ENCODE measurements at regions not wholly inside any gene's neighbourhood (a gene's known extent, or its start where the extent isn't known, plus 50 kb on each side); places are given as distances from the start of the nearest gene placed in this dataset.

DNA sequence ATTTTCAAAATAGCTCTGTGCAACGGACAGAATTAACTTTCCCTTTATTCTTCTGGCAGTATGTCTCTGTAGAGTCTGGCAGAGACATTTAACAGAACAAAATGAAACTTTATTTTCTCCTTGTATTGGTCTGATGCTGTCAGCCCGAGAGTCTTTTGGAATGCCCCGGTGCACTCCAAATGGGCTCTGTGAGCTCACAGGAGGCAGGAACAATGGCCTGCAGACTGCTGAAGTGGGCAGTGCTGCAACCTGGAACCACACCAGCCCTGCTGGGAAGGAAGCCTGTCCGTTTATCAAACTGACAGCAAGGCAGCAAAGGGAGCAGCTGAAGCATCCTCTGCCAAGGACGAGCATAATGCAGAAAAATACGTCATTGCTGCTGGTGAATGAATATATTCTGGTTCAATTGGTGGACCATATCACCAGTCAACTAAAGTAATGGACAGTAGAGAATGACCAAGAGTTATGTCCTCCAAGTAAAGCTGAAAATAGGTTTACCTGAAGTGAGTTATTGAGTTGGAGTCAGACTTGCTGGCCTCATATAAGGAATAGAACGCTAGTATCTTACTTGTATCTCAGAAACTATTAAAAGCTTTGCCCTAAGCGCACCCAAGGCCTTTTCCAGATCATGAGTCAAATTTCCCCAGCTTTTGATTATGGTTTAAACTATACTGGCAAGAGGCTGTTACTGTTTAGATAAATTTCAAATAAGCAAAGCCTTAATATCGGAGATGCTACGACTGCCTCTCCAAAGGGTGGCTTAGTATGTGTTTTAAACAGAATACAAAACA lies 207.6 kb upstream of the TANK start:
- peak; percentile 21 for DNase-seq (ENCODE audit: low spot score)

DNA sequence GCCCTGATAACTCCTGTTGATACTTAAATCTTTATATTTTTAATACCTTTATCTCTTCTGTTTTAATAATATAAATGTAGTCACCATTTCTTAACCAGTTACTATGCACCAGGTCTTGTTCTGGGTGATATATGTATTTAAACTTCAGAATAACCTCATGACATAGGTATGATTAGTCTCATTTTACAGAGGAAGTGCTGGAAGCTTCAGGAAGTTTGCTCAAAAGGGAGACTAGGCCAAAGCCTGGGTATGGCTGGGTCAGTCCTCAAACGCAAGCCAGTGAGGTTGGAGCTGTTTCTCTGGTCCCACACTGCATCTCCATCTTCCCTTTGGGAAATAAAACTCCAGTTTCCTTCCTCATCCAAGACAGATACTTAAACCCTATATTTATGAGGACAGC lies 204.7 kb upstream of the TANK start:
- DNase-seq (ENCODE audit: low spot score) = no peak

DNA sequence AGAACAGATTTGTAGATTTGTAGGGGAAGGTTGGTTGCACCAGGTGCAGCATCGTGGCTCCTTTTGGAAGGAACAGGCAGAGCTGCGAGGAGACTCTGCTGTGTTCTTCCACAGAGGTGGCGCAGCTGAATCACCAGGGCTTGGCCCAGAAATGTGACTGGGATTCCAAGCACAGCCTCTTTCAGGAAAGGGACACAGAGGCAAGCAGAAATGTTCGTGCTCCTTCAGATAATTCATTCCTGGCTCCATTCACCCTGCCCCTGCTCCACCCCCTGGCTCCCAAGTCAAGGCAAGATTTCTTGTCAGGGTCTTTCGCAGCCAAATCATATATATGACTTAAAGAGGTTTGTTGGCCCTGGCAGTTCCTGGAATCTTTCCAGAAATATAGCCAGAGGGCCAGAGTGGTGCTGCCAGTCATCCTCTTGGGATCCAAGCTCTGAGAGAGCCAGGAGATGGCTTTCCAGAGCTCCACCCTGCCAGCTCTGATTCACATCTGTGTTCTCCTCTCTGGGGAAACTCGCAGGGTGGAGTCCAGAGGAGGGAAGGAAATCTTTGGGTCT lies 203.9 kb upstream of the TANK start:
- DNase-seq (ENCODE audit: low spot score) = no peak

DNA sequence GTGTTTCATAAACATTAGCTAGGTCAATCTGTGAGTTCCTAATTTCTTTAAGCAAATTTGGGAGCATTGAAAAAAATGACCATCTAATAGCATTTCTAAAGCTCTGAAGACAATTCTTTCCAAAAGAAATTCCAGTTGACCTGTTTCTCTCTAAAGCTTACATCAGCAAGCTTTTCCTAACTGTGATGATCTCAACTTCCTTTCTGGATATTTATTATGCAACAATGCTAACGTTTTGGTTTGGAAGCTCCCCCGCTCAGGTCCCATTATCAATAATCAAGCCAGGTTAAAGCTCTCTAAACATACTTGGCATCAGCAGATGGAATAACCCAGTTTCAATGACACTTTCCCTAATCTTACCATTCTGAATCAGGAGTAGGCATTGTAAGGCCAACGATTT lies 196.3 kb upstream of the TANK start:
- no peak for DNase-seq (ENCODE audit: low spot score)

DNA sequence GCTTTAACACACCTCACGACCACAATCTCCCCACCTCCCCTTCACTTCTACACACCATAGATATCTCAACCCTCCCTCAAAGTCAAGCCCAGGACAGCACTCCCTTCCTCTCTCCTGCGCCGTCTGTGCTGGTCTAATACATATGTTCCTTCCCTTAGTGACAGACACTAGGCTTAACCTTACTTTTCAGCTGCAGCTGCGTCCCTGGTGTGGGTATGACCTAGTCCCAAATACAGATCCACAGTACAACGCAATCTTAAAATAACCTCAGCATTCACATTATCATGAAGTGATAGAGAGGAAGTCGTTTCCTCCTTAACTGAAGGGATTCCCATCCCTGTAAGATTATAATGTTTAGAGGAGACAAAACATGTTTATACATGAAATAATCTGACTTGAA lies 192.7 kb upstream of the TANK start:
- DNase-seq (ENCODE audit: low spot score) = no peak

DNA sequence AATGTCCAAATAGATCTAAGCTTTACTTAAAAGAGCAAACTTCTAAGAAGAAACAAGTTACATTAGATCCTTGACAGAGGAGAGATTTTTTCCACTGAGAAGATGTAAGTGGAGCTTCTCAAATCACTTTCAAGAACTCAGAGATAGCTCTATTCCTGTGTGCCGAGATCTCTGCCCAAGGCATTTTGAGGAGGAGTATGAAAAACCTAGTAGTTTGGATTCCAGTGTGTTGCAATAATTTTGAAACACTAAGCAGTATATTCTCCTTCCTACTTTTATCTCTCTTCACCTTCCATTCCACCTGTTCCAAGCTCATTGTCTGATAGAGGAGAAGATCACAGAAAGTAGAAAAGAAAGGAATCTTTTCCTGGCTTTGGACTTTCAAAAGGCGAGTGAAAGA lies 192.0 kb upstream of the TANK start:
- DNase-seq (ENCODE audit: low spot score) = no peak

DNA sequence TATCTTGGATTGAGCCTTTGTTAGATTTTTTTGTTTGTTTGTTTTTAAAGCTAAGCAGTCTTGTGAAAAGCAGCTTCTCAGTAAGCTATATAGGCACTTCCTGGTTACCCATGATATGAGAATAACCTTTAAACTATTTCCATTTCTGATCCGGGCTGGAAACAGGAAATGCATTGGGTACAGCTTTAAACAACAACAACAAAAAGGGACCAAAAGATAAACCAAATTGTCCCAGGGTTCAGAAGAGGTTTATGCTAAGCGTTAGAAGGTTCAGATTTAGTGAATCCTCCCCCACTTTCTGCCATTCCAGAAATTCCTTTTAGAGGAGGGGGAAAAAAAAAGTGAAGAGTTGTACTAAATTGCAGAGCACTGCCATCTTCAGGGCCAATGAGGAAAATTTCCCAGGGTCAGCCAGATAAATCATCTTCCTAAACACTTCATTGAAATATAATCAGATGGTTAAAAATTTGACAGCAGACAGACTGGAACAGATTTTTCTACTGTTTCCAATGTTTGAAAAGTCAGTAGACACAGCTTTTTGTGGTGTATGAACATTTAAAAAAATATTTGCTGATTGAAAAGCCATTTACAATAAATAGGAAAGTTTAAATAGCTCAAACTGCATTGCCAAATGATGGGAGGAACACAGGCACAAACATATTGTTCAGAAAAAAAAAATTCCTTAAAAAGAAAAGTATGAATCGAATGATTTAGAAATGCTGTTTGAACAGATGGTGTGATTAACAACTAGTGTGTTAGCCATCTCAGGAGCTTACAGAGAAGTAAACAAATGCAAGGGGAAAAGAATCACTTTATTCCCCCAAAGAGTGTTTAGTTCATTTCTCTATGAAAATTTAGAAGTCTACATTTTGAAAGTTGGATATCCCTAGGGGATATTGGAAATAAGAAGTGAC lies 189.9 kb upstream of the TANK start:
- peak; percentile 89 for DNase-seq (ENCODE audit: low spot score)

DNA sequence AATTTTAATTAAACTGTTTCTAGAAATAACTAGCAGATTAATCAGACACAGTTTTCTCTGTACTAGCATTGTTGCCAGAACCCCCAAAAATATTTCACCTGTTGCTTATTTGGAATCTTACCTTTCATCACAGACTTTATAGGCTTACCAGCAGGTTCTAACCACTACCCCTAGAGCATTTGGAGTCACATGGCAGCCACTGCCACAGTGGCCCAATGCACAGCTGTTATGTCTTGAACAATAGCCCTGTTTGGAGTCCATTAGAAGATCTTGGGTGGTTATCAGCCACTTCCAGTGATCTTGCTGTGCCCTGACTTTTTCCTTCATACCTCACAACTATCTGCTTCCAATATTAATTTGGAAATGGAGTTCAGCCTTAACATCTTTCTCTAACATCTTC lies 186.2 kb upstream of the TANK start:
- no peak for DNase-seq (ENCODE audit: low spot score)

DNA sequence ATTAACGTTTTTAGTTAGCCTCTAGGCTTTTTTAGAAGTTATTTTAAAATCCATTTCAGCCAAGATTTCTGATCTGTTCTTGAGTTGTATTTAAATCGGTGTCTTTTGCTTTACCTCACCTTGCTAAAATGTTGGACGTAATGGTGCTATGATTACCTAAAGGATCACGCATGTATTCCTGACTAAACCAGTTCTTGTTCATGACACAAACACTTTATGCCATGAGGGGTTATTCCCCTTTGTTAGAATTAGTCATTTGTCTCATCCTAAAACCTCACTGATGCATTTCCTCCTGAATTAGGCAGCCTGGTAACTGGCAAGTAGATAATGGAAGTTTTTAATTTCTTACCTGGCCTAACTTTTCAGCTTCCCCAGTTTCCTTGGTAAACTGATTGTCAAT lies 185.4 kb upstream of the TANK start:
- no peak for DNase-seq (ENCODE audit: low spot score)

DNA sequence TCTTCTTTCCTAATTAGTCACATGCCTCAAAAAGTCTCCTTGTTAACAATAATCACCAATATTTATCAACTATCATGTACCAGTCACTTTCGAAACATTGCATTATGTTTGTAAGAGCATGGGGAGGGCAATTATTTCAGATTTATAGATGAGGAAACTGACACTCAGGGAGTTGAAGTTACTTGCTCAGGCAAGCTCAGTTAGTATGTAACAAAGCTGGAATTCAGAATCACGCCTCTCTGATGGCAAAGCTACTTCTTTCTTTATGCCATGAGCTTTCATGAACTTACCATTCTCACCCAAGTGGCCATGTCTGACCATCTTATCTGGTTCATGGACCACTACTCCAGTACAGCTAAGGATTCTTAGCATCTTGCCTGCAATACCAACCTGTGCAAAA lies 183.4 kb upstream of the TANK start:
- no peak for DNase-seq (ENCODE audit: low spot score)

DNA sequence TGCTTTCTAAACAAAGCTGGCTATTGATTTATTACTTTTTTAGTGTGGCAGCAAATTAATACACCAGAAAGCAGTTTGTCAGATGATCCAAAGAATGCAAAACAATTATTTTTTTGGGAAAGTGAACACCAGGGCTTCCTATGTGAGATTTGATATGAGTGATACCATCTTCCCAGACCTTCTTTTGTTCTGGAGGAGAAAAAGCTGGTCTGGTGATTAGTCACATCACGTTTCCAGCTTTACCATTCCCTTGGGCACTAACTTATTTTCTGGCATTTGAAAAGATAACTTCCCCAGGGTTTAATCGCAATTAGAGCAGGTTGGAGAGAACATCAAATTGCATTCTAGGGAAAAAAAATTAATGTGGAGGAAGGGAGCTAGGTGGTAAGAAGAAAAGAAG lies 182.9 kb upstream of the TANK start:
- no peak for DNase-seq (ENCODE audit: low spot score)

DNA sequence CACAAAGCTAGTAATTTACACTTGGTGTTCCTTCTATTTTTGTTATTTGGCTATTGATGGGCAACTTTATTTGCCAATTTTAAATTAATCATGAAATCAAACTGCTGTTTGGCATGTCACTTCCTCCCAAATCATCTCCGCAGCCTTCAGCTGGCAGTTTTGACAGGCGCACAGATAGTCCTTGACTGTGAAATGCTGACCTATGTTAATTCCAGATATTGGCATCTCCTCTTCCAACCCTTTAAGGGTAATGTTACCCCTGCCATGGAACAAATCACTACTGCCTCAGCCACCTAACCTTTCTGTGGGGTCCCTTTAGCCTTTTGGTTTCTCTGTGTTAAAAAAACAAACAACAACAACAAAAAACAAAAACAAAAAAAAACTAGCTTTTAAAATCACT lies 182.4 kb upstream of the TANK start:
- no peak for DNase-seq (ENCODE audit: low spot score)

DNA sequence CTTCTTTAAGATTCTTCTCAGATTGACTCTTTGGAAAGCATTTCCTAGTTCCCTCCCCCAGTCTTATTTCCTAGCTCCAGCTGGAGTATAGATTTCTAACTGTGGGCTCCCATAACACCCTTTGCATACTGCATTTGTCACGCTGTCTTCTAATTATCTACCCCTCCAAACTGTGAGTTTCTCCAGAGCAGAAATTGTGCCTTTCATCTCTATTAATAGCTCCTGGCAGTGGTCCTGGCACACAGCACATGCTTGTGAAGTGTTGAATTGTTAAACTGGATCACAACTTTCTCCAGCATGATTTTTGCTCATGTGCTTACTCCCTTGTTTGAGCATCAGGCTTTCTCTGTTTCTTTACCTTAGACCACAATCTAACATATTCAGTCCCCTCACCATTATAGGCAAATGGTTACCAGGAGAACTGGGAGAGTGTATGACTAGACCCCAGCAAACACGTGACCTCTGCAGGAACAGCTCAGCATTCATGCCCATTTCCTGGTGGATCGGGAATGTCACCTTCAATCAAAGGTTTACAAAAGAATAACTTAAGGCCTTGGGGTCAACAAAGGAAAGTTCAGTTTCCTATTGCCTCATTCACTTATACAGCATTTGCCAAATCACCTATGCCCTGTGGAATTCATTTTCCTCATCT lies 175.7 kb upstream of the TANK start:
- DNase-seq (ENCODE audit: low spot score) = no peak

DNA sequence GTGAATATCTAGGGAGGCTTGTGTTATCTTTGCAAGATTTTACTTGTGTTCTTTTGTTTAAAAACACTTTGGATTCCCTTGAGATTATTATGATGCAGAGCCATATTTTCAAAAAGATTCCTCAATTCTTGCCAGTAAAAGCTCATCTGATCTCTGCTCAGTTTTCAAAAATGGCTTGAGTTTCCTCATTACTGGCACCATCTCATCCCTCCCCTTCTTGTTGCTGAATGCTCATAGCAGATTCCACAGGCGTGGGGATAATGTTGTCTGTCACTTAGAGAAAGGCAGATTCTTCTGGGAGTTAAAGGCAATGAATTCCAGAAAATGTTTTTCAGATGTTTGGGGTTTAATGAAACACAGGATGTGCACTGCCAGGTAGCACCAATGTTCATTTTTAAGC lies 170.4 kb upstream of the TANK start:
- DNase-seq (ENCODE audit: low spot score) = no peak

DNA sequence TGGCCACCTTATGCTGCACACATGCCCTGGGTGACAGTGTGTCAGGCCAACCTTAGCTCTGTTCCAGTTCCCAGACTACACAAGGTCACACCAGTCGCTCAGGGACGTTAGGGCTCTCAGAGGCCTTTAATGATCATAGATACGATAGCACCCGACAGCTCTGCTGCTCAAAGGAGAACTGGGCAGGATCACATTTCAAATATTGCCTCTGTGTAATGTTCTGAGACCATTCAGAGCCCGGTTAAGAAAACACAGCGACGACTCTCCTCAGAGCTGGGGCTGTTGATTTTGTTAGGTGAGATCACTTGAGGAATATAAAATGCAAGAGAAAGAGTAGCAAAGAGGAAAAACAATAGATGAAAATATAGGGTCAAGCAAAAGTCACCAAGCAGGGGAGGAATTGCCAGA lies 166.6 kb upstream of the TANK start:
- DNase-seq (ENCODE audit: low spot score) = no peak

DNA sequence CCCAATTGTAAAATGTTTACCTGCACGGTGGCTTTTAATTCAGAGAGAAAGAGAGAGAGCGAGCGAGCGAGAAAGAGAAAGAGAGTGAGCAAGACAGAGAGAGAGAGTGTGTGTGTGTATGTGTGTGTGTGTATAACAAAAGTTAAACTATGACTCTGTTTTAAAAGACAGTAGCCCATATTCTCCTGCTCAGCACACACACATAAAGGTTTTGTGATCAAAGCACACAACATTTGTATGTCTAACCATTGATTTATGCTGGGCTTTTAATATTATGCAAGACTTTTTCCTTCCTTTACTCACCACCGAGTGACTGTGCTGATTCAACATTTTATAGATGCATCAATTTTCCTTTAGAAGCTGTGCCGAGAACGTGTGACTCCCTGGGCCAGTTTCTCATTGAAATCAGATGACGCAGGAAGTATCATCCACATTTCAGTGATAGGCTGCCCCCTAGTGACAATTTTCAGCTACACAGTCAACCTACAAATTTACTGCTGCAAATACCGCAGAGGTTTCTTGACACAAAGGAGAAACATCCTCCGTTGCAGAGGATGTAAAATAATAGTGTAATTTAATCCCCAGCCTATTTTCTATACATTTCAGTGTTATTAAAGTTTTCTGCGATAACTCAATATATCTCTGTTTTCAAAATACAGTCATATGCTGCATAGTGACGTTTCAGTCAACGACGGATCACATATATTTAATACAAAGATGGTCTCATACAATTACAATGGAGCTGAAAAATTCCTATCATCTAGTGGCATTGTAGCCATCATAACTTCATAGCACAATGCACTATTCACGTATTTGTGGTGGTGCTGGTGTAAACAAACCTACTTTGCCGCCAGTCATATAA lies 165.9 kb upstream of the TANK start:
- peak; percentile 78 for DNase-seq (ENCODE audit: low spot score)

DNA sequence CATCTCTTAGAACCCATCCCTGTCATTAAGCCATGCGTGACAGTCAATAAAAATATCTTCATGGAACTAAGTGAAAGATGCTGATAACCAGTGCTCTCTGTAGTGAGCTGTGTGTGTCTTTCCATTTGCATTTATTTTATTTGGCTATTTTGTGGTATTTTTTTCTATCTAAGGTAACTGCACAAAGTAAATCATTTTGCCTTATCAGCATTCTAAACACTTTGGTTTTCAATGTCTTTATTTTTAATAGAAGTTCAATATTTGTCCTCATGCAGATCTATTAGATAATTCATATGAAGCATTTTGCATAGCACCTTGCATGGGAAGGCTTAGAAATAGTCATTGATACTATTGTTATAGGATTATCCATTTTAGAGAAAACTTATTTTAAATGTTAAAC lies 163.6 kb upstream of the TANK start:
- DNase-seq (ENCODE audit: low spot score) = no peak

DNA sequence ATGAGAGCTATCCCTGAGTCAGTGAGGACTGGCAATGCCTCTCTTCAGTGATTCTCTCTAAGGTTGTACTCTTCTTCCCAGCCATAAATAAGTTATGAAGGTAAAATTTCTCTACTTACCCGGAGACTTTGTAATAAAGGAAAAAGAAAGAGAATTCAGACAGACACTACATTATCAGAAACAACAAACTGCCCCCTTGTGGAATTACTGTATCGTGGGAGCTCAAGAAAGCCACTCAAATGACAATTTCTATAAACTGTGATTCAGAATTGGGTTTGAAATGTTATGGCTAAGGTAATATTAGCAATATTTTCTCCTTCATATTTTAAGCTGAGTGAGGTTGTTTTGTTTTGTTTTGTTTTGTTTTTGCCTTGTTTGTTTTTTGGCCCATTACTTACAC lies 155.8 kb upstream of the TANK start:
- DNase-seq (ENCODE audit: low spot score) = peak; percentile 24

DNA sequence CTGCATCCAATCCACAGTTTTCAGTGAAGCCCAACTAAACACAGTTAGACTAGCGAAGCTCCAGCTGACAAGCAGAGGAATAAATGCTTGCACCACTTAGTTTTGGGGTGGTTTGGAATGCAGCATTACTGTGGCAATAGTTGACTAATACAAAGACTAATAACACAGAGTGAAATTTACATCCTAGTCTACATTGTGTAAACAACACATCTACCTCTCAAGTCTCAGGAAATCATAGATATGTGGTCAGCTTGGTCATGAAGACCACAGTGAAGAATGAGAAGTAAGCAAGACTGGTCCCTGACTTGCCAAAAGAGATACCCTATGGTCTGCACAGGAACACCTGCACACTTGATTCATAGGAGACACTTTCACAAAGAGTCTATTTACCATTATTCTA lies 155.1 kb upstream of the TANK start:
- no peak for DNase-seq (ENCODE audit: low spot score)

DNA sequence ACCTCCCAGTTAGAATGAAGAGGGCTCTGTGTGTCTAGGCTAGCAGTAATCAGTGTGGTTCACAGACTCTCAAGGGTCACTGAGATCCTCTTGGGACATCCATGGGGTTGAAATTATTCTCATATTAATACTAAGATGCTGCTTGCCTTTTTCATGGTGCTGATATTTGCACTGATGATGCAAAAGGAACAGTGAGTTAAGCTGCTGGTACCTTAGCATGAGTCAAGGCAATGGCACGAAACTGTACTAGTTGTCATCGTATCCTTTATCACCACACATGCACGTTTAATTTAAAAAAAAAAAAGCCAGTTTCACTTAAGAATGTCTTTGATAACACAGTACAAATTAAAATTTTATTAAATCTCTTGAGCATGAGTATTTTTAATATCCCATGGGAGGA lies 151.9 kb upstream of the TANK start:
- DNase-seq (ENCODE audit: low spot score) = no peak

DNA sequence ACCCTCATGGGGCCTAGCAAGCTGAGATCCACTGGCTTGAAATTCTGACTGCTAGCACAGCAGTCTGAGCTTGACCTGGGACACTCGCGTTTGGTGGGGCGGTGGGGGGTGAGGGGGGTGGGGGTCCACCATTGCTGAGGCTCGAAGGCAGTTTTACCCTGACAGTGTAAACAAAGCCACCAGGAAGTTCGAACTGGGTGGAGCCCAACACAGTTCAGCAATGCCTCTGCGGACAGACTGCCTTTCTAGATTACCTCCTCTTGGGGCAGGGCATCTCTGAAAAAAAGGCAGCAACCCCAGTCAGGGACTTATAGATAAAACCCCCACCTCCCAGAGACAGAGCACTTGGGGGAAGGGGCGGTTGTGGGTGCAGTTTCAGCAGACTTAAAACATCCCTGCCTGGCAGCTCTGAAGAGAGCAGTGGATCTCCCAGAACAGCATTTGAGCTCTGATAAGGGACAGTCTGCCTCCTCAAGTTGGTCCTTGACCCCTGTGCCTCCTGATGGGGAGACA lies 149.7 kb upstream of the TANK start:
- no peak for DNase-seq (ENCODE audit: low spot score)

Data from A172 (cell line).